ENCODE measurements at regions not wholly inside any gene's neighbourhood (a gene's known extent, or its start where the extent isn't known, plus 50 kb on each side); places are given as distances from the start of the nearest gene placed in this dataset.
A peak's percentile ranks its signal among the peaks of the same experiment; 100 is the strongest.

DNA sequence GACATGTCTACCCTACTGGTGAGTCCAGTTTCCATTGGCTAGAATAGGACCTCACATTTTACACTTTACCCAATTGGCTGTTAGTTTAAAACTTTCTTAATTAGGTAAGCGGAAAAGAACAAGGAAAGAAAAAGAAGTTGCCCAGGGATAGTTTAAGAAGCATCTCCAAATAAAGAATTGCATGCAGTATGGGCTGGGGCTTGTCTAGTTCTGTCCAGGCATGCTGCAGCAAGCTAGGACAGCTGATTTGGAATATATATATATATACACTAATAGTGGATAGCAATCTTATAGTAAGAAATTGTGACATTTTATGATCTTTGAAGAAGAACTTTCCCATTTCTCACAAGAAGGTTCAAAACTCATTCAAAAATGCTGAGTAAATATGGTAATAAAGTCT lies 90.0 kb upstream of the ERBB4 start:
- H3K79me2 ChIP-seq (ENCODE audit: insufficient read depth, low read length), result no peaks in the 10 kb centered on the region
- no peak for DNase-seq (ENCODE audit: low read depth)

GRCh38 chr2:212626371-212626918 lies 87.8 kb upstream of the ERBB4 start:
- H3K27ac Mint-ChIP-seq (ENCODE audit: unreplicated experiment), result no peak overlapping the region
- H3K36me3 ChIP-seq (ENCODE audit: insufficient read depth, low read length), result no peaks in the 10 kb centered on the region

More for the DNA sequence above, 90.0 kb upstream of the ERBB4 start:
- H4K20me1 ChIP-seq (ENCODE audit: insufficient read depth, low read length), result no peaks in the 10 kb centered on the region
- H3K4me3 Mint-ChIP-seq (ENCODE audit: unreplicated experiment), result no peak overlapping the region
- H3K9me3 Mint-ChIP-seq (ENCODE audit: unreplicated experiment), result peaks cover 3% of the 10 kb centered on the region
- H3K36me3 Mint-ChIP-seq (ENCODE audit: low read depth, unreplicated experiment), result peaks cover 2% of the 10 kb centered on the region
- no peak overlapping the region for H3K4me2 ChIP-seq (ENCODE audit: low read length)
- H3K4me1 Mint-ChIP-seq (ENCODE audit: low read depth, unreplicated experiment), result peaks cover 3% of the 10 kb centered on the region
- no peak overlapping the region for H3K4me3 ChIP-seq (ENCODE audit: insufficient read depth, low read depth, low read length)
- H3K27me3 Mint-ChIP-seq (ENCODE audit: low read depth, unreplicated experiment), result no peaks in the 10 kb centered on the region
- H3K27ac ChIP-seq (ENCODE audit: low read depth, low read length), result no peak overlapping the region
- no peaks in the 10 kb centered on the region for H3K9me3 ChIP-seq (ENCODE audit: insufficient read depth, low read depth, low read length)
- H3K36me3 ChIP-seq (ENCODE audit: insufficient read depth, low read length), result no peaks in the 10 kb centered on the region
- no peak overlapping the region for H3K27ac Mint-ChIP-seq (ENCODE audit: unreplicated experiment)
- no peak overlapping the region for H3K9ac ChIP-seq (ENCODE audit: low read length)
- H2AFZ ChIP-seq (ENCODE audit: low read depth, low read length), result no peak overlapping the region
- H3K4me1 ChIP-seq (ENCODE audit: insufficient read depth, low read length), result no peaks in the 10 kb centered on the region
- no peaks in the 10 kb centered on the region for H3K27me3 ChIP-seq (ENCODE audit: insufficient read depth, low read length)
- TF ChIP-seq CTCF (IDR thresholded peaks at IDR 0.05; ENCODE audit: insufficient read depth, low read depth, low read length) (no peak), EZH2 (IDR thresholded peaks at IDR 0.05; ENCODE audit: insufficient read depth, low read length) (no peak)
- no peak for FAIRE-seq

More at GRCh38 chr2:212626371-212626918, 87.8 kb upstream of the ERBB4 start:
- Histone ChIP-seq H3K79me2 (ENCODE audit: insufficient read depth, low read length) (no peaks in the 10 kb centered on the region), H3K4me1 (ENCODE audit: insufficient read depth, low read length) (no peaks in the 10 kb centered on the region), H3K27me3 (ENCODE audit: insufficient read depth, low read length) (no peaks in the 10 kb centered on the region), H2AFZ (ENCODE audit: low read depth, low read length) (no peak overlapping the region), H3K9ac (ENCODE audit: low read length) (no peak overlapping the region), H3K4me3 (ENCODE audit: insufficient read depth, low read depth, low read length) (no peak overlapping the region), H3K9me3 (ENCODE audit: insufficient read depth, low read depth, low read length) (no peaks in the 10 kb centered on the region), H3K27ac (ENCODE audit: low read depth, low read length) (no peak overlapping the region), H3K4me2 (ENCODE audit: low read length) (no peak overlapping the region), H4K20me1 (ENCODE audit: insufficient read depth, low read length) (no peaks in the 10 kb centered on the region)
- peak; percentile 33 for DNase-seq (ENCODE audit: low read depth)
- peaks cover 3% of the 10 kb centered on the region for H3K9me3 Mint-ChIP-seq (ENCODE audit: unreplicated experiment)
- TF ChIP-seq CTCF (IDR thresholded peaks at IDR 0.05; ENCODE audit: insufficient read depth, low read depth, low read length) (no peak), EZH2 (IDR thresholded peaks at IDR 0.05; ENCODE audit: insufficient read depth, low read length) (no peak)
- H3K4me1 Mint-ChIP-seq (ENCODE audit: low read depth, unreplicated experiment), result peaks cover 3% of the 10 kb centered on the region
- H3K27me3 Mint-ChIP-seq (ENCODE audit: low read depth, unreplicated experiment), result no peaks in the 10 kb centered on the region
- peaks cover 2% of the 10 kb centered on the region for H3K36me3 Mint-ChIP-seq (ENCODE audit: low read depth, unreplicated experiment)
- no peak for FAIRE-seq
- H3K4me3 Mint-ChIP-seq (ENCODE audit: unreplicated experiment), result no peak overlapping the region
